HCT116 (cell line): ENCODE measurements at regions not wholly inside any gene's neighbourhood (a gene's known extent, or its start where the extent isn't known, plus 50 kb on each side); places are given as distances from the start of the nearest gene placed in this dataset.

ENCODE experiments used
- ATAC-seq: fragments of 200-7000 bp; cut with Tn5 transposase; 2 replicates; pipeline ENCODE4 v1.9.1; 2020; ENCODE audit warnings: mild to moderate bottlenecking, moderate library complexity
- BruUV-seq: library from RNA; stranded (reverse); fragments of 400-500 nt; replicated peaks from 2 replicates; lab custom pipeline; 2021; lab: Mats Ljungman, UMichigan
- CTCF ChIA-PET: fragments of 300-600 bp; sonication (Branson Sonifier 250); formaldehyde crosslinking; loops from one replicate; lab custom pipeline; 2021; ENCODE audit warnings: antibody characterized with exemption; lab: Charles Lee
- POLR2A ChIA-PET: fragments of 300-600, 350-600 bp; sonication (Branson Sonifier 250); formaldehyde crosslinking; loops from one replicate; lab custom pipeline; 2021; ENCODE audit warnings: antibody characterized with exemption; lab: Charles Lee
- RAD21 ChIA-PET, 2 experiments: fragments of 300-600 bp; sonication (Branson Sonifier 250); formaldehyde crosslinking; loops; one replicate each; lab custom pipeline; 2023; ENCODE audit warnings: low total read pairs in 2 of 2; ENCODE audit not compliant: uncharacterized antibody in 2 of 2, unreplicated experiment in 2 of 2, low non-redundant PET in 1 of 2; lab: Charles Lee
- DNase-seq: peaks from one replicate; pipeline ENCODE4 v3.0.0-alpha.2; 2010; ENCODE audit warnings: low read depth, low spot score
- H2AFZ ChIP-seq: fragments of 200-600 bp; shearing (Covaris generic), sonication (generic); 2 replicates; pipeline ENCODE4 v1.6.1; 2017; ENCODE audit warnings: low read depth, mixed run types, mixed read lengths, antibody characterized with exemption, low read length; ENCODE audit not compliant: poor library complexity, severe bottlenecking
- H3K27ac ChIP-seq: 2 replicates; pipeline ENCODE4 v1.5.1; 2012; ENCODE audit warnings: low read depth, low read length
- H3K27me3 ChIP-seq: fragments of 200-600 bp; sonication (generic); 2 replicates; pipeline ENCODE4 v1.6.1; 2016; ENCODE audit warnings: mixed run types, low read length, mixed read lengths; ENCODE audit not compliant: insufficient read depth
- H3K36me3 ChIP-seq, 2 experiments: fragments of 200-500 bp in 1 of 2; fragments of 200-600 bp in 1 of 2; sonication (Bioruptor generic) in 1 of 2; sonication (generic) in 1 of 2; 2 replicates each; pipeline versions ENCODE4 v1.5.1 to v1.6.1; 2014 to 2016; ENCODE audit warnings: low read length in 2 of 2, inconsistent platforms in 1 of 2, mixed read lengths in 1 of 2, mixed run types in 1 of 2; ENCODE audit not compliant: insufficient read depth in 2 of 2, control insufficient read depth in 1 of 2
- H3K4me1 ChIP-seq, 2 experiments: fragments of 200-600 bp in 1 of 2; sonication (generic) in 1 of 2; 2 replicates each; pipeline versions ENCODE4 v1.5.1 to v1.6.1; 2012 to 2017; ENCODE audit warnings: low read length in 2 of 2, inconsistent platforms in 1 of 2, mild to moderate bottlenecking in 1 of 2, mixed read lengths in 1 of 2, mixed run types in 1 of 2, moderate library complexity in 1 of 2; ENCODE audit not compliant: insufficient read depth in 2 of 2, control insufficient read depth in 1 of 2
- H3K4me2 ChIP-seq: fragments of 200-600 bp; sonication (generic); 2 replicates; pipeline ENCODE4 v1.6.1; 2017; ENCODE audit warnings: mixed run types, low read length, mixed read lengths
- H3K4me3 ChIP-seq, 2 experiments: fragments of 200-600 bp in 1 of 2; sonication (generic) in 1 of 2; replicated peaks in 1 of 2; 2 replicates each; pipeline ENCODE4 v1.5.1; 2011 to 2016; ENCODE audit warnings: low read length in 2 of 2, control low read depth in 1 of 2, low read depth in 1 of 2, mild to moderate bottlenecking in 1 of 2, mixed read lengths in 1 of 2, mixed run types in 1 of 2
- H3K79me2 ChIP-seq: fragments of 200-600 bp; sonication (generic); 2 replicates; pipeline ENCODE4 v1.6.1; 2017; ENCODE audit warnings: mild to moderate bottlenecking, mixed run types, low read length, moderate library complexity, mixed read lengths; ENCODE audit not compliant: insufficient read depth
- H3K9ac ChIP-seq: fragments of 200-600 bp; sonication (generic); 2 replicates; pipeline ENCODE4 v1.6.1; 2016; ENCODE audit warnings: low read length, mixed read lengths
- H3K9me2 ChIP-seq: fragments of 200-600 bp; sonication (generic), shearing (Covaris generic); 2 replicates; pipeline ENCODE4 v1.6.1; 2017; ENCODE audit warnings: mixed run types, mild to moderate bottlenecking, moderate library complexity; ENCODE audit not compliant: insufficient read depth
- H3K9me3 ChIP-seq, 2 experiments: fragments of 200-500 bp in 1 of 2; fragments of 200-600 bp in 1 of 2; sonication (Bioruptor generic) in 1 of 2; sonication (generic) in 1 of 2; 2 replicates each; pipeline ENCODE4 v1.6.1; 2014 to 2017; ENCODE audit warnings: low read length in 2 of 2, mixed read lengths in 2 of 2, inconsistent platforms in 1 of 2, low read depth in 1 of 2, mild to moderate bottlenecking in 1 of 2, mixed run types in 1 of 2, moderate library complexity in 1 of 2; ENCODE audit not compliant: control insufficient read depth in 1 of 2, insufficient read depth in 1 of 2
- H4K20me1 ChIP-seq: fragments of 200-600 bp; sonication (generic), shearing (Covaris generic); 2 replicates; pipeline ENCODE4 v1.6.1; 2017; ENCODE audit warnings: mixed run types, mild to moderate bottlenecking, moderate library complexity; ENCODE audit not compliant: insufficient read depth
- CEBPB ChIP-seq: IDR thresholded peaks from 2 replicates; pipeline ENCODE4 v1.6.1; 2012; ENCODE audit warnings: low read depth
- MAX ChIP-seq: IDR thresholded peaks from 2 replicates; pipeline ENCODE4 v1.6.1; 2012
- RAD21 ChIP-seq: IDR thresholded peaks from 2 replicates; pipeline ENCODE4 v1.6.1; 2012; ENCODE audit warnings: low read depth, mild to moderate bottlenecking
- SP1 ChIP-seq: IDR thresholded peaks from 2 replicates; pipeline ENCODE4 v1.6.1; 2012; ENCODE audit warnings: low read depth
- SRF ChIP-seq: IDR thresholded peaks from 2 replicates; pipeline ENCODE4 v1.6.1; 2012; ENCODE audit warnings: low read depth
- YY1 ChIP-seq: IDR thresholded peaks from 2 replicates; pipeline ENCODE4 v1.6.1; 2011; ENCODE audit warnings: low read length, low read depth, moderate library complexity, mild to moderate bottlenecking; ENCODE audit not compliant: insufficient replicate concordance; ENCODE audit errors: extremely low read depth
- intact Hi-C: fragments of 100-400 bp; cut with micrococcal nuclease; formaldehyde crosslinking; loops from 2 replicates; pipeline ENCODE4 v1.10.0; 2022
- TF ChIP-seq, protein P1 (sequence below), 3 experiments: fragments of 200-600 bp in 1 of 3; sonication (generic) in 1 of 3; IDR thresholded peaks in 2 of 3; conservative IDR thresholded peaks in 1 of 3; 2 replicates each; pipeline ENCODE4 v1.5.1; 2012 to 2017; ENCODE audit warnings: low read depth in 2 of 3, low read length in 2 of 3, antibody characterized with exemption in 1 of 3, borderline replicate concordance in 1 of 3, control low read depth in 1 of 3, mild to moderate bottlenecking in 1 of 3, mixed read lengths in 1 of 3, mixed run types in 1 of 3, moderate library complexity in 1 of 3; ENCODE audit not compliant: insufficient read depth in 1 of 3

DNA sequence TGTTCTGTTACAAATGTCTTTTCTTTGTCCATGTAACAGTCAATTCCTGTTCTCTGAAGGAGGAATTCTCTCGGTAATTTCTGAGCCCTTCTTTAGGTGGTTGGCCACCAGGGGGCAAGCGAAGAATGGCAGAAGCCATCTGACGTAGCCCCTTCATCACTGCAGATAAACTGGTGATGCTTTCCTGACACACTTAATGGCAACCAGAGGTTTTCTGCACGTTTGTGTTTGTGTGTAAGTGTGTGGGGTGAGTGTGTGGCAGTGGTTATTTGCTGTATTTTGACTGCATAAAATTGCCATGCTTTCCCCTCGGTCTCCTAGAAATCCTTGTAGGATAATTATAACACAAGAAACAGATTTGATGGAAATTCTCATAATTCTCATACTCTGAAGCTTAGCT, 64.8 kb upstream of the STOX2 start (continued):
- no peak for TF ChIP-seq YY1
- no peak for TF ChIP-seq SRF

- DNase-seq (no peak), ATAC-seq (no peak)
- H3K79me2 ChIP-seq: no peaks in the 10 kb centered on the region
- no peak overlapping the region for H3K4me3 ChIP-seq
- H3K27ac ChIP-seq: no peak overlapping the region
- H2AFZ ChIP-seq: no peak overlapping the region
- no TSS peak for BruUV-seq
- TF ChIP-seq, protein P1, sequence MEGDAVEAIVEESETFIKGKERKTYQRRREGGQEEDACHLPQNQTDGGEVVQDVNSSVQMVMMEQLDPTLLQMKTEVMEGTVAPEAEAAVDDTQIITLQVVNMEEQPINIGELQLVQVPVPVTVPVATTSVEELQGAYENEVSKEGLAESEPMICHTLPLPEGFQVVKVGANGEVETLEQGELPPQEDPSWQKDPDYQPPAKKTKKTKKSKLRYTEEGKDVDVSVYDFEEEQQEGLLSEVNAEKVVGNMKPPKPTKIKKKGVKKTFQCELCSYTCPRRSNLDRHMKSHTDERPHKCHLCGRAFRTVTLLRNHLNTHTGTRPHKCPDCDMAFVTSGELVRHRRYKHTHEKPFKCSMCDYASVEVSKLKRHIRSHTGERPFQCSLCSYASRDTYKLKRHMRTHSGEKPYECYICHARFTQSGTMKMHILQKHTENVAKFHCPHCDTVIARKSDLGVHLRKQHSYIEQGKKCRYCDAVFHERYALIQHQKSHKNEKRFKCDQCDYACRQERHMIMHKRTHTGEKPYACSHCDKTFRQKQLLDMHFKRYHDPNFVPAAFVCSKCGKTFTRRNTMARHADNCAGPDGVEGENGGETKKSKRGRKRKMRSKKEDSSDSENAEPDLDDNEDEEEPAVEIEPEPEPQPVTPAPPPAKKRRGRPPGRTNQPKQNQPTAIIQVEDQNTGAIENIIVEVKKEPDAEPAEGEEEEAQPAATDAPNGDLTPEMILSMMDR (IDR thresholded peaks at IDR 0.05 in 2 of 3, conservative IDR thresholded peaks at IDR 0.05 in 1 of 3; ENCODE audit: borderline replicate concordance in 1 of 3, insufficient read depth in 1 of 3, low read depth in 2 of 3, low read length in 2 of 3): no peak
- TF ChIP-seq RAD21 (no peak), SP1 (no peak), SRF (no peak), CEBPB (no peak), MAX (no peak)
- CTCF ChIA-PET: interaction anchor here (1.0 to 1.5 kb wide), 3 partner anchors 259 to 327 kb away, joined by 3 to 5 read pairs (median 4); no protein-coding TSS in a partner anchor
- intact Hi-C loops: loop anchor here (2.0 to 5.0 kb wide), 2 partner anchors 328 to 411 kb away; no protein-coding TSS in a partner anchor
- no peaks in the 10 kb centered on the region for H3K9me2 ChIP-seq
- no peaks in the 10 kb centered on the region for H3K9me3 ChIP-seq
- H3K36me3 ChIP-seq: no peaks in the 10 kb centered on the region
- H3K4me1 ChIP-seq: no peaks in the 10 kb centered on the region
- no peaks in the 10 kb centered on the region for H3K27me3 ChIP-seq
- no peaks in the 10 kb centered on the region for H4K20me1 ChIP-seq
- H3K9ac ChIP-seq: no peak overlapping the region
- no peak overlapping the region for H3K4me2 ChIP-seq
- RAD21 ChIA-PET: interaction anchor here in 1 of 2 experiments (1.1 kb wide), 1 partner anchor 259 kb away, joined by 4 read pairs; no protein-coding TSS in a partner anchor
- POLR2A ChIA-PET: no interaction called here
Measured at GRCh38 chr4:183841001-183841400, 64.1 kb upstream of the STOX2 start.
